A549 (cell line): ENCODE measurements at regions not wholly inside any gene's neighbourhood (a gene's known extent, or its start where the extent isn't known, plus 50 kb on each side); places are given as distances from the start of the nearest gene placed in this dataset.

ENCODE experiments used
- EP300 ChIP-seq, 2 experiments: fragments of >200 bp; sonication (Bioruptor Twin); formaldehyde crosslinking; IDR thresholded peaks; 2 replicates in 1 of 2; 3 replicates in 1 of 2; pipeline ENCODE4 v1.6.1; 2016 to 2017
- ESRRA ChIP-seq: fragments of 150-350 bp; IDR thresholded peaks from 2 replicates; pipeline ENCODE4 v1.6.1; 2014; ENCODE audit warnings: mild to moderate bottlenecking, low read length, borderline replicate concordance
- FOSB ChIP-seq: fragments of 250-450 bp; sonication (Bioruptor Pico); IDR thresholded peaks from 2 replicates; pipeline ENCODE4 v1.5.0; 2020; ENCODE audit warnings: mild to moderate bottlenecking, moderate library complexity
- HDAC2 ChIP-seq: fragments of 200-600 bp; sonication (generic); IDR thresholded peaks from 2 replicates; pipeline ENCODE4 v1.6.1; 2016
- MAZ ChIP-seq: fragments of 150-350 bp; IDR thresholded peaks from 2 replicates; pipeline ENCODE4 v1.6.1; 2014; ENCODE audit warnings: antibody characterized with exemption, low read depth, low read length, borderline replicate concordance
- MYC ChIP-seq: IDR thresholded peaks from 2 replicates; pipeline ENCODE4 v1.6.1; 2012; ENCODE audit warnings: mild to moderate bottlenecking, inconsistent platforms, low read length, improper control_type of control experiment, borderline replicate concordance
- SMC3 ChIP-seq: fragments of >200 bp; sonication (Bioruptor Twin); formaldehyde crosslinking; IDR thresholded peaks from 3 replicates; pipeline ENCODE4 v1.6.1; 2018; ENCODE audit warnings: inconsistent platforms
- TF ChIP-seq, protein P1 (sequence below): fragments of >200 bp; sonication (Bioruptor Twin); formaldehyde crosslinking; IDR thresholded peaks from 3 replicates; pipeline ENCODE4 v1.5.1; 2016

DNA sequence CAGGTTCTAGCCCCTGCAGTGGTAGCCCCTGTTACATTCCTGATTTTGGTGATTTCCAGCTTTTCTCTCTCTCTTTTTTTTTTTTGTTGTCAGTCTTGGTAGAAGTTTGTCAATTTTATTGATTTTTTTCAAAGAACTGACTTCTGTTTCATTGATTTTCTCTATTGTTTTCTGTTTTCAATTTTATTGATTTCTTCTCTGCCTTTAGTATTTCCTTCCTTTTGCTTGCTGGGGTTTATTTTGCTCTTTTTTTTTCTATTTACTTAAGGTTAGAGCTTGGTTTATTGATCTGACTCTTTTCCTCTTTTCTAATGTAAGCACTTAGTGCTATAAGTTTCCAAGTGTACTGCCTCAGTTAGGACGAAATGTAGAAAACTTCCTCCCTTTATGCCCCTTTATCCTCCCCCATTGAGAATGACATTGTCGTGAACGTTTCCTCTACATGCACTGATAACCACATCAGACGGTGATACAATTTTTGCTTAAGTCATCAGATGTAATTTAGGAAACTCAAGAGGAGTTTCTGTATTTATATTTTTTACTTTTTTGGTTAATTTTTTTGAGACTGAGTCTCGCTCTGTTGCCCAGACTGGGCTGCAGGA, 81.1 kb upstream of the HS6ST1 start:
- TF ChIP-seq, protein P1, sequence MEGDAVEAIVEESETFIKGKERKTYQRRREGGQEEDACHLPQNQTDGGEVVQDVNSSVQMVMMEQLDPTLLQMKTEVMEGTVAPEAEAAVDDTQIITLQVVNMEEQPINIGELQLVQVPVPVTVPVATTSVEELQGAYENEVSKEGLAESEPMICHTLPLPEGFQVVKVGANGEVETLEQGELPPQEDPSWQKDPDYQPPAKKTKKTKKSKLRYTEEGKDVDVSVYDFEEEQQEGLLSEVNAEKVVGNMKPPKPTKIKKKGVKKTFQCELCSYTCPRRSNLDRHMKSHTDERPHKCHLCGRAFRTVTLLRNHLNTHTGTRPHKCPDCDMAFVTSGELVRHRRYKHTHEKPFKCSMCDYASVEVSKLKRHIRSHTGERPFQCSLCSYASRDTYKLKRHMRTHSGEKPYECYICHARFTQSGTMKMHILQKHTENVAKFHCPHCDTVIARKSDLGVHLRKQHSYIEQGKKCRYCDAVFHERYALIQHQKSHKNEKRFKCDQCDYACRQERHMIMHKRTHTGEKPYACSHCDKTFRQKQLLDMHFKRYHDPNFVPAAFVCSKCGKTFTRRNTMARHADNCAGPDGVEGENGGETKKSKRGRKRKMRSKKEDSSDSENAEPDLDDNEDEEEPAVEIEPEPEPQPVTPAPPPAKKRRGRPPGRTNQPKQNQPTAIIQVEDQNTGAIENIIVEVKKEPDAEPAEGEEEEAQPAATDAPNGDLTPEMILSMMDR, result no peak
- TF ChIP-seq MYC, result no peak
- no peak for TF ChIP-seq ESRRA
- TF ChIP-seq HDAC2, result no peak
- TF ChIP-seq FOSB, result no peak
- TF ChIP-seq SMC3, result no peak
- no peak for TF ChIP-seq MAZ
- TF ChIP-seq EP300 (IDR thresholded peaks at IDR 0.05), result no peak
